GM12864 (cell line): ENCODE measurements at regions not wholly inside any gene's neighbourhood (a gene's known extent, or its start where the extent isn't known, plus 50 kb on each side); places are given as distances from the start of the nearest gene placed in this dataset.
"Not testable (repeated sequence)": the region's sequence is repeated elsewhere in the genome, so short reads cannot be mapped to it uniquely, and the experiment has no call there.

ENCODE experiments used
- DNase-seq: peaks from one replicate; pipeline ENCODE4 v3.0.0-alpha.2; 2011; ENCODE audit warnings: low read depth
- H3K4me3 ChIP-seq: 2 replicates; pipeline ENCODE4 v1.5.1; 2011; ENCODE audit warnings: mild to moderate bottlenecking, low read depth, low read length, control low read depth
- TF ChIP-seq, protein P1 (sequence below): IDR thresholded peaks from 2 replicates; pipeline ENCODE4 v1.5.1; 2011; ENCODE audit warnings: low read depth, mild to moderate bottlenecking, moderate library complexity, low read length, control low read depth, inconsistent platforms; ENCODE audit errors: missing control alignments

DNA sequence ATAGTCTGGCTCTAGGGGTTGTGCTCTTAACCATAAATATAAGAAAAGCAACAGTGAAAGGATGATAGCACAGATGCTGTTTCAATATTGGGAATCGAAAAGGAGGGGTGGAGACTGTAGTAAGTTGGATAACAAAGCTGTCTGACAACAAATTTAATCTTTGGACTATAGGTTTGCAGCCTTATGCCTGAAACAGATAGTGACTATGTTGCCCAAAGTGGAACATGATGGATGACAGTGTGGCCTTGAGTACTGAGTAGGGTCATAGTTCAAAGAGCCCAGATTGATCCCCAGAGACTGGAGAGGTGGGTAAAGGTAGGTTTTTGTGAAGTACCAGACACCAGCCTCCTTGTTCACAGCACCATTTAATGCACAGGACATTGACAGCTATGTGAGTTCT is 144.0 kb upstream of the PALMD start:
- TF ChIP-seq, protein P1, sequence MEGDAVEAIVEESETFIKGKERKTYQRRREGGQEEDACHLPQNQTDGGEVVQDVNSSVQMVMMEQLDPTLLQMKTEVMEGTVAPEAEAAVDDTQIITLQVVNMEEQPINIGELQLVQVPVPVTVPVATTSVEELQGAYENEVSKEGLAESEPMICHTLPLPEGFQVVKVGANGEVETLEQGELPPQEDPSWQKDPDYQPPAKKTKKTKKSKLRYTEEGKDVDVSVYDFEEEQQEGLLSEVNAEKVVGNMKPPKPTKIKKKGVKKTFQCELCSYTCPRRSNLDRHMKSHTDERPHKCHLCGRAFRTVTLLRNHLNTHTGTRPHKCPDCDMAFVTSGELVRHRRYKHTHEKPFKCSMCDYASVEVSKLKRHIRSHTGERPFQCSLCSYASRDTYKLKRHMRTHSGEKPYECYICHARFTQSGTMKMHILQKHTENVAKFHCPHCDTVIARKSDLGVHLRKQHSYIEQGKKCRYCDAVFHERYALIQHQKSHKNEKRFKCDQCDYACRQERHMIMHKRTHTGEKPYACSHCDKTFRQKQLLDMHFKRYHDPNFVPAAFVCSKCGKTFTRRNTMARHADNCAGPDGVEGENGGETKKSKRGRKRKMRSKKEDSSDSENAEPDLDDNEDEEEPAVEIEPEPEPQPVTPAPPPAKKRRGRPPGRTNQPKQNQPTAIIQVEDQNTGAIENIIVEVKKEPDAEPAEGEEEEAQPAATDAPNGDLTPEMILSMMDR: no peak
- H3K4me3 ChIP-seq: no peak overlapping the region
- no peak for DNase-seq

DNA sequence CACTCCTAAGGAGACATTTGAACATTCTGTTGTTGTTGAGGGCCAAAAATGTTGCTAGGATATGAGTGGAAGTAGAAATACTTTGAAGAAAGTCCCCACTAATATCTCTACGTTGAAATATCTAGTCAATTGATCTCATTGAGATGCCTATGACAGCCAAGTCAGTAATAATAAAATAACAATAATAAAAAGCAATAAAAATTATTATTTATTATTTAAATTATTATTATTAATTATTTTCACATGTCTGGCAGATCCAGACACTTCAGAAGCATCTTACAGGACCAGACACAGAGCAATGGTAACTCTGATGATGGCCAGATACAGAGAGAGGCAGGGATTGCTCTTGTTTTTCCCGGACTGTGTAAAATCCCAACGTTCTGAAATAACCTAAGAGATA is 143.5 kb upstream of the PALMD start:
- TF ChIP-seq, protein P1: no peak
- DNase-seq: no peak
- no peak overlapping the region for H3K4me3 ChIP-seq

DNA sequence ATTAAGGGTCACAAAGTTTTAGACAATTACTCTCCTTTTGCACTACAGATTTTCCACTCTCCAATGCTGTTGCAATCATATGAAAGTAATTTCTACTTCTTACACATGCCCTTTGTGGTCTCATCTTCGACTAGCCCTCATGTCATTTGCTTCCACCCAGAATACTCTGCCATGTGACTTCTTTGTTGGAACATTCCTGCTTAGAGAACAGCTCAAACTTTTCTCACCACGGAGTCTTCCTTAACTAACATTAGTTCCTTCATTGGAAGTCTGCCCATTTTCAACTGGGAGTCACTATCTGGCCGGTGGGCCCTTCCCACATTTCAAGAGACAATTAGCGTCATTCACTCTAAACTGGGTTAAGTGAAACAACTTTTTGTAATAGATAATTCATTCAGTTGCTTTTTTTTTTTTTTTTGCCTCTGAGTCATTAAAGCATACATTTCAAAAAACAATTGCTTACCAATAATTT is 142.6 kb upstream of the PALMD start:
- TF ChIP-seq, protein P1: no peak
- H3K4me3 ChIP-seq: no peak overlapping the region
- no peak for DNase-seq

DNA sequence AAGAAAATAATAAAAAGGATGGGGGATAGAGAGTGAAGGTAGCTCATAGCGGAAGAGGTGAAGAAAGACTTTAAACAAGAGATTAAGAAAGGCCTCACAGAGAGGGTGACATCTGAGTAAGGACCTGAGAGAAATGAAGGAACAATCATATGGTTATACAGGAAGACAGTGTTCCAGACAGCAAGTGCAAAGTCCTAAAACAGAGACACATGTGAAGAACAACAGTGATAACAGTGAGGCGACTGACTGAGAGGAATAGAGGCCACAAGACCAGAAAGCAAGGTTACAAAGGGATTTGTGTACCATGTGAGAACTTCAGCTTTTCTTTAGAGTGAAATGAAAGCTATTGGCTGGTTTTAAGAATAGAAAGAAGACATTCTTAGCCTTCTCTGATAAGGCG is 141.6 kb upstream of the PALMD start:
- TF ChIP-seq, protein P1: no peak
- no peak for DNase-seq
- no peak overlapping the region for H3K4me3 ChIP-seq

DNA sequence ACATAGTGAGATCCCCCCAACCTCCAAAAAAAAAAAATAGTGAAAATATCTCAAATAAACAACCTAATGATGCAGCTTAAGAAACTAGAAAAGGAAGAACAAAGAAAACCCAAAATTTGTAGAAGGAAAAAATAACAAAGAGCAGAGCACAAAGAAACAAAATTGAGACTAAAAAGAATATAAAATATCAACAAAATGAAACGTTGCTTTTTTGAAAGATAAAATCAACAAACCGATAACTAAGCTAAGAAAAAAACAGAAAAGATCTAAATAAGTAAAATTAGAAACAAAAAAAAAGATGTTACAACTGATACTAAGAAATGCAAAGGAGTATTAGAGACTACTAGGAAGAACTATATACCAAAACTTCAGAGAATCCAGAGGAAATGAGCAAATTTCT is 139.3 kb upstream of the PALMD start:
- TF ChIP-seq, protein P1: no peak
- H3K4me3 ChIP-seq: no peak overlapping the region
- no peak for DNase-seq

DNA sequence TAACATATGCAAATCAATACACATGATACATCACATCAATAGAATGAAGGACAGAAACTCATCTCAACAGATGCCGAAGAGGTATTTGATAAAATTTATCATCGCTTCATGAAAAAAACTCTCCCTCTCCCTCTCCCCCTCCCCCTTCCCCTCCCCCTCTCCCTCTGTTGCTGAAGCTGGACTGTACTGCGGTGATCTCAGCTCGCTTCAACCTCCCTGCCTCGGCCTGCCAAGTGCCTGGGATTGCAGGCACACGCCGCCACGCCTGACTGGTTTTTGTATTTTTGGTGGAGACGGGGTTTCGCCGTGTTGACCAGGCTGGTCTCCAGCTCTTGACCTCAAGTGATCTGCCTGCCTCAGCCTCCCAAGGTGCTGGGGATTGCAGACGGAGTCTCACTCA is 138.5 kb upstream of the PALMD start:
- DNase-seq, H3K4me3 ChIP-seq: not testable (repeated sequence)

DNA sequence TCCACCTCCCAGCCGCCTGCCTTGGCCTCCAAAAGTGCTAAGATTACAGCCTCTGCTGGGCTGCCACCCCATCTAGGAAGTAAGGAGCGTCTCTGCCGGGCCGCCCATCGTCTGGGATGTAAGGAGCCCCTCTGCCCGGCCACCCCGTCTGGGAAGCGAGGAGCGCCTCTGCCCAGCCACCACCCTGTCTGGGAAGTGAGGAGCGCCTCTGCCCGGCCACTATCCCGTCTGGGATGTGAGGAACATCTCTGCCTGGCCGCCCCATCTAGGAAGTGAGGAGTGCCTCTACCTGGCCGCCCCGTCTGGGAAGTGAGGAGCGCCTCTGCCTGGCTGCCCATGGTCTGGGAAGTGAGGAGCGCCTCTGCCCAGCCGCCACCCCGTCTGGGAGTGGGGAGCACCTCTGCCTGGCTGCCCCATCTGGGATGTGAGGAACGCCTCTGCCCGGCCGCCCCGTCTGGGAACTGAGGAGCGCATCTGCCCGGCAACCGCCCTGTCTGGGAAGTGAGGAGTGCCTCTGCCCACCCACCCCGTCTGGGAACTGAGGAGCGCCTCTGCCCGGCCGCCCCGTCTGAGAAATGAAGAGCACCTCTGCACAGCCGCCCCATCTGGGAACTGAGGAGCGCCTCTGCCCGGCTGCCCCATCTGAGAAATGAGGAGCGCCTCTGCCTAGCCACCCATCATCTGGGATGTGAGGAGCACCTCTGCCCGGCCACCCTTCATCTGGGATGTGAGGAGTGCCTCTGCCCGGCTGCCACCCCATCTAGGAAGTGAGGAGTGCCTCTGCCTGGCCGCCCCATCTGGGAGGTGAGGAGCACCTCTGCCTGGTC is 137.8 kb upstream of the PALMD start:
- DNase-seq: no peak
- H3K4me3 ChIP-seq: no peak overlapping the region
- TF ChIP-seq, protein P1: no peak

DNA sequence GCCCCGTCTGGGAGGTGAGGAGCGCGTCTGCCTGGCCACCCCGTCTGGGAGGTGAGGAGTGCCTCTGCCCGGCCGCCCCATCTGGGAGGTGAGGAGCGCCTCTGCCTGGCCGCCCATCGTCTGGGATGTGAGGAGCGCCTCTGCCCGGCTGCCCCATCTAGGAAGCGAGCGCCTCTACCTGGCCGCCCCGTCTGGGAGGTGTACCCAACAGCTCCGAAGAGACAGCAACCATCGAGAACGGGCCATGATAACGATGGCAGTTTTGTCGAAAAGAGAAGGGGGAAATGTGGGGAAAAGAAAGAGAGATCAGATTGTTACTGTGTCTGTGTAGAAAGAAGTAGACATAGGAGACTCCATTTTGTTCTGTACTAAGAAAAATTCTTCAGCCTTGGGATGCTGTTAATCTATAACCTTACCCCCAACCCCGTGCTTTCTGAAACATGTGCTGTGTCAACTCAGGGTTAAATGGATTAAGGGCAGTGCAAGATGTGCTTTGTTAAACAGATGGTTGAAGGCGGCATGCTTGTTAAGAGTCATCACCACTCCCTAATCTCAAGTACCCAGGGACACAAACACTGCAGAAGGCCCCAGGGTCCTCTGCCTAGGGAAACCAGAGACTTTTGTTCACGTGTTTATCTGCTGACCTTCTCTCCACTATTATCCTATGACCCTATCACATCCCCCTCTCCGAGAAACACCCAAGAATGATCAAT is 137.0 kb upstream of the PALMD start:
- not testable (repeated sequence) for DNase-seq, H3K4me3 ChIP-seq

DNA sequence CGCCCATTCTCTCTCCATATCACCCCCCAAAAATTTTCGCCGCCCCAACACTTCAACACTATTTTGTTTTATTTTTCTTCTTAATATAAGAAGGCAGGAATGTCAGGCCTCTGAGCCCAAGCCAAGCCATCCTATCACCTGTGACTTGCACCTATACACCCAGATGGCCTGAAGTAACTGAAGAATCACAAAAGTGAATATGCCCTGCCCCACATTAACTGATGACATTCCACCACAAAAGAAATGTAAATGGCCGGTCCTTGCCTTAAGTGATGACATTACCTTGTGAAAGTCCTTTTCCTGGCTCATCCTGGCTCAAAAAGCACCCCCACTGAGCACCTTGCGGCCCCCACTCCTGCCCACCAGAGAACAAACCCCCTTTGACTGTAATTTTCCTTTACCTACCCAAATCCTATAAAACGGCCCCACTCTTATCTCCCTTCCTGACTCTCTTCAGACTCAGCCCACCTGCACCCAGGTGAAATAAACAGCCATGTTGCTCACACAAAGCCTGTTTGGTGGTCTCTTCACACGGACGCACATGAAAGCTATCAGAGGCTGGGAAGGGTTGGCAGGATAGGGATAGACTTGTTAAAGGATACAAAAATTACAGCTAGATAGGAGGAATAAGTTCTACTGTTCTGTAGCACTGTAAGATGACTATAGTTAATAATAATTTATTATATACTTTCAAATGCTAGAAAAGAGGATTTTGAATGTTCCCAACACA is 130.9 kb upstream of the PALMD start:
- DNase-seq, H3K4me3 ChIP-seq: not testable (repeated sequence)
